GM10847 (cell line): ENCODE measurements at regions not wholly inside any gene's neighbourhood (a gene's known extent, or its start where the extent isn't known, plus 50 kb on each side); places are given as distances from the start of the nearest gene placed in this dataset.

Experiments used
- POLR2A ChIP-seq: IDR thresholded peaks from 2 replicates; pipeline ENCODE4 v1.6.1; 2011; ENCODE audit not compliant: insufficient read length; ENCODE audit errors: extremely low read depth

DNA sequence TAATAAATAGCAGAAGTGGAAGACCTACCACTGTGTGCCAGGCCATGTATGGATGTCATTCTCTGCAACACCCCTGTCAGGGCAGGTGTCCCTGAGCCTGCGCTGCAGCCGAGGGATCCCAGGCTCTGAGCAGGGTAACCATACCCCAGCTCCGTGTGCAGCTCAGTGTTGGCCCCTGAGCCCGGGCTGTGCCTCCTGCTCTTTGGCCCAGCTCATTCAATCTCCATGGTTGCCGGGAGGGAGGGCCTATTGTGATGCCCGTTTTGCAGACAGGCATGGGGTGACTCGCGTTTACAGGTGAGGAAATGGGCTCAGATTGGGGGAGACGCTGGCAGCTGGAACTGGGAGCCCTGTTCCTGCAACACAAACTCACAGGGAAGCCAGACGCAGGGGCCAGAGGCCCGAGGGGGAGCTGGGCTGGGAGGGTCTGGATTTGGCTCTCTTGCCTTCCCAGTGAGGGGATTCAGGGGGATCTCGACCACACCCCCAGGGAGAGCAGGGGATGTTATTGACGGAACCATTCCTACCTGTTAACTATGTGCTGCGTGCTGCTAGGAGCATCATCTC, 190.5 kb downstream of the IRF8 start:
- no peak for TF ChIP-seq POLR2A

DNA sequence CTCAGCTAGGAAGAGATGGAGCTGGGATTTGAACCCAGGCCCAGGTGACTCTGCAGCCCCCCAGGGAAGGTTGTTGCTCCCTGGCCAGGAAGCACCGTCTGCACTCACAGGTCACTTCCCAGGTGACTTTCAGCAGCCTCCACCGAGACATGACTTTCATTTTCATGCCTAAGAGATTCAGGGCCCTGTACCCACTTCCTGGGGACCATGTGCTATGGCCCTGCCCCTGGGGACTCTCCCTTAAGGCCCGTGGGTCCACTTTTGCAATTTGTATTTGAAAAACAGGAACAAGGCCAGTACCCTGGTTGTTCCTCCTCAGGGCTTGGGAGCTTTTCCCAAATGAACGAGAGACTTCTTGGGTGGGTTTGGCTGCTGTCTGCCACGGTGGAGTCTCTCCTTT, 191.0 kb downstream of the IRF8 start:
- TF ChIP-seq POLR2A, result no peak

DNA sequence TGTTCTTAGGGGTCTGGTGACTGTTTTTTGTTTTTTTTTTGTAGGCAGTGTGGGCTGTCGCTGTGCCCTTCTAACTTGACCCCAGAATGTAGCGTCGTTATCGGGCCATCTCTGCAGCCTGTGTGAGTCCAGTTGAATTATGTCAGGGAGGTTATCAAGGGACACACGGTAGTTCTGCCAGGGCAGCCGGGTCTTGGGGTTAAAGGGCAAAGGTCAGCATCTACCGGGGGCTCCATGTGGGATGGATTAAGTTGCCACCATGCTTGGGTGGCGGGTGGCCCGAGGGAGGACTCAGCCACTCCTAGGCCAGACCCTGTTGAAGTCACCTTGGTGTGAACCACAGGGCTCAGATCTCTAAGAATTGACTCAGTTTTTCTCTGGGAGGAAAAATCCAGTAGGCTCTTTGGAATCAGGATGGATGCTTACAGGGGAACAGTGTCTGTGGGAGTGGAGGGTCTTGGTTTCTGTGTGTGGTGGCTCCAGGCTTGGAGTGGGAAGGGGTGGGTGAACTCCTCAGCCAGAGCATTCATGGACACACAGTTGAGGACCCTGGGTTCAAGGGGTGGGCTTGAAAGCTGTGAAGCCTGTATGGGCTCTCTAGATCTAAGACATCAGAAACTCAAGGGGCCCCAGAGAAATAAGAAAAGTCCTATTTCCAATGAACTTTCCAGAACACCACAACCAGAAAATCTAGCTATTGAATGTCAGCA, 191.7 kb downstream of the IRF8 start:
- no peak for TF ChIP-seq POLR2A

DNA sequence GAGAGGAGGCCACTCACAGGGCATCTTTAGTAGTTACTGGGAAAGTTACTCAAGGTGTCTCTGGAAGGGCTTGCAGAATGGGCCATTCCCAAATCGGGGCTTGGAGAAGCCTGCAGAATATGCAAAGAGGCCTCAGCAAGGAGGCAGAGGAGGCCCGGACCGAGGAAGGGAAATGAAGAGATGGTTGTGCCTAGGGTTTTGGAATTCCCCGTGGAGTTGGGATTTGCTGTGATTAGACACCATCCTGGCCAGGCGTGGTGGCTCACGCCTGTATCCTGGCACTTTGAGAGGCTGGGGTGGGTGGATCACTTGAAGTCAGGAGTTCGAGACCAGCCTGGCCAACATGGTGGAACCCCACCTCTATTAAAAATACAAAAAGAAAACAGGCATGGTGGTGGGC, 193.0 kb downstream of the IRF8 start:
- no peak for TF ChIP-seq POLR2A

DNA sequence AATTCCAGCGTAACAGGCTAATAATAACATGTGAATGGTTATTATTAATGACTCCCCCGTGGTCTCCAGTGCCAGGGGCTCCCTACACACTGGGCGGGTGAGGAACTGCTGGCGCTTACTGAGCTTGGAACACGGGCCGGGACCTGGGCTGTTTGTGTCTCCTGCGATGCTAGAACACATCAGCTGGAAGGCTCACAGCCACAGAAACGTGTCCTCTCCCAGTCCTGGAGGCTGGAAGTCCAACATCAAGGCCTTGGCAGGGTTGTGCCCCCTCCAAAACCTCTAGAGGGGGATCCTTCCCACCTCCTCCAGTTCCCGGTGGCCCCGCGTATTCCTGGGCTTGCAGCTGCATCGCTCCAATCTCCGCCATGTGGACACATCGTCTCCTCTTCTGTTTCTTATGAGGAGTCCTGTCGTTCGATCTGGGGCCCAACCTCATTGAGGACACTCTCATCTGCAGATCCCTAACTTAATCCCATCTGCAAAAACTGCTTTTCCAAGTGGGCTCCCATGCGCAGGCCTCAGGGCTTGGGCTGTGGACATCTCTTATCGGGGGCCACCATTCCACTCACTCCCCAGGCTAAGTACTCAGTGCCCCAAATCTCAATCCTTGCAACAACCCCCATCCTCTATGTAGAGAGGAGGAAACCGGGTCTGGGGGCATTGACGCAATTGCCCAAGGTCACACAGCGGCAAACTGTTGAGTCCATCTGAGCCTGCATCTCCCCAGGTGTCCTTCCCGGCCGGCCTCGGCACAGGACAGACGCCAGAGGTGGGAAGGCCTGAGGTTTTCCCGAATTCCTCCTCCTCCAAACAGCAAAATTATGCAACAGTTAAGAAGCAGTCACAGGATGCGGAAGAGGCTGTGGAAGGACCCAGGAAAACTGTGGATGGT, 193.9 kb downstream of the IRF8 start:
- no peak for TF ChIP-seq POLR2A

DNA sequence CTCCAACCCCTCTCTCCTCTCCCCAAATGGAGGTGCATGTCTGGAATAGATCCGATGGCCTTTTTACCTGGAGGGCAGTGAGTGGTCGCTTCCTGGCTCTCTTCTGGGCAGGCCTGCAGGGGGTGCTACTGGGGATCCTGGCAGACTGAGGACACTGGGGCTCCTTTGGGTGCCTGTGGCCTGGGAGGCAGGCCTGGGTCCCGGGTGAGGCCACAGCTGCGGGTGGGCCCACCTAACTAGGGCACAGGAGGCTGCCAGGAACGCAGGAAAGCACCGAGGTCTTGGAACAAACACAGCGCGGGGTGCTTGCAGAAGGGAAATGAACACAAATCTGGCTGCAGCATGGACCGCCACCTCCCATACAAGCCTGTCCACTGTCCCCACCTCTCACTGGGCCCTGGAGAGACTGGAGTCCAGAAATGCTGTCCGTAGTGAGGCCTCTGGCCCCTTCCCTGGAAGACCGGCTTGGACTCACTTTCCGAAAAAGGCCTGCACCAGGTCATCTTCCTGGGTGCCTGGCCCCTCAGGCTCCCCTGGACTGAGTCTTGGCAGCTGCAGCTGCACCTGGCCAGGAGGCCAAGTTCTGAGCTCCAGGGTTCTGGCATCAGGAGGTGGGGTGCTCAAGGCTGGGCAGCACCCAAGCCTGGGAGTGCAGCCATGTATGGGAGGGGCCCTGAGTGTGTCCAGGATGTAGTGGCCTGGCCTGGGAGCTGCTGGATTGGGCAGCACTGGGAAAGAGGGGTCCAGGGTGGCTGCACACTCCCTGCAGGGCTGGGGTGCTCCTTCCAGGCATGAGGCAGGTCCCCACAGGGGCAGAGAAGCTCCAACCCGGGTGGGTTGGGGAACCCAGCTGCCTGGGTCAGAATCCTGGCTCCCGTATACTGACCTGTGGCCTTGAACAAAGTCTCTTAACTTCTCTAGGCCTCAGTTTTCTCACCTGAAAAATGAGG, 195.1 kb downstream of the IRF8 start:
- TF ChIP-seq POLR2A, result no peak

DNA sequence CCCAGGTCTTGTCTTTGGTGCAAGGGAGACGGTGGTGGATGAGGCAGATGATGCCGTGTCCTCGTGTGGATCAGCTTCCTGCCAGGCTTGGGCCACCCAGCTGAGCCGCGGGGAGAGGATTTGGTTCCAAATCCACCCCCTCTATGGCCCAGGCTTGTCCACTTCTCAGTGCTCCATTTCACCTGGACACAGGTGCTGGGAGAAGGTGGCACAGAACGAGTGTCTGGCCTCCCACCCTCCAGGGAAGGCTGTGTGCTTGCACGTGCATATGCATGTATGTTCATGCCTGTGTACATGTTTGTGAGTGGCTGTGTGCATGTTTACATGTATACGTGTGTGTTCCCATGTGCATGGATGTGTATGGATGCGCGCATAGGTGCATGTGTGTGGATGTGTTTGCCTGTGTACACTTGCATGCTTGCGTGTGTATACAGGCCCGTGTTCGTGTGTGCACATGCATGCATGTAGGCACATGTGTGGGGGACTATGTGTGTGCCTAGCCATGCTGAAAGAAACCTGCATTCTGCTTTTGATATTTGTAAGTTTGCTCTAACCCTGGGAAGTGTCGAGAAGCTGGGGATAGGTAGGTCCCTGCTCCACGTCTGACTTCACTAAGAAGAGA, 196.3 kb downstream of the IRF8 start:
- TF ChIP-seq POLR2A, result no peak

DNA sequence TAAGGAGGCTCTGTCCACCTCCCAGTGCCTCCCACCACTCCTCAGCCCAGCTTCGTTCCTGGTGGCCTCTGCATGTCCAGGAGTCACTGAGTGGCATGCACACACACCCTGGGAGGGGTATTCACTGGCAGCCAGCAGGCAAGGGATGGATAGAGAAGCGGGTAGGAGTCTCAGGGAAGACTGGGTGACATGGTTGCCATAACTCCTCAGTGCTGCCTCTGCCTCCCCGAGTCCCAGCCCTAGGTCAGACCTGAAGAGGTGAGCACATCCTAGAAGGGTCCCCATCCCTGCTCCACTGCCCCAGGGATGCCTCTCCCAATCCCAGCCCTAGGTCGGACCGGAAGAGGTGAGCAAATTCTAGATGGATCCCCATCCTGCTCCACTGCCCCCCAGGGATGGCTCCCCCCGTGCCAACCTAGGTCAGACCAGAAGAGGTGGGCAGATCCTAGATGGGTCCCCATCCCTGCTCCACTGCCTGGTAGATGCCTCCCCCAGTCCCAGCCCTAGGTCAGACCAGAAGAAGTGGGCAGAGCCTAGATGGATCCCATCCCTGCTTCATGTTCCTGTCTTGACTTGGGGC, 197.0 kb downstream of the IRF8 start:
- no peak for TF ChIP-seq POLR2A

DNA sequence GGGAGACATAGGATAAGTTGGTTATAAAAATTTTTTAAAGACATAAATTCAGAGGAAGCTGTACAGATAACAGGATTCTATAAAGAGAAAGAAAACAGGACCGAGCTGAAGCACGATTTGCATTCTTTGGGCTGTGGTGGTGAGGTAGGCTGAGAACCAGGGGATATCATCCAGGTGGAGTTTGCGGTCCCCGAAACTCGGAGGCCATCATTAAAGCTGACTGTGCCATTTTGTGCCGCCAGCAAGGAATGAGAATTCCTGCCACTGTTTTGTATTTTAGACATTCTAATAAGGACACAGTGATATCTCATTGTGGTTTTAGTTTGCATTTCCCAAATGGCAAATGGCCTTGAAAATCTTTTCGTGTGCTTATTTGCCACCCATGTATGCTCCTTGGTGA, 197.9 kb downstream of the IRF8 start:
- no peak for TF ChIP-seq POLR2A

DNA sequence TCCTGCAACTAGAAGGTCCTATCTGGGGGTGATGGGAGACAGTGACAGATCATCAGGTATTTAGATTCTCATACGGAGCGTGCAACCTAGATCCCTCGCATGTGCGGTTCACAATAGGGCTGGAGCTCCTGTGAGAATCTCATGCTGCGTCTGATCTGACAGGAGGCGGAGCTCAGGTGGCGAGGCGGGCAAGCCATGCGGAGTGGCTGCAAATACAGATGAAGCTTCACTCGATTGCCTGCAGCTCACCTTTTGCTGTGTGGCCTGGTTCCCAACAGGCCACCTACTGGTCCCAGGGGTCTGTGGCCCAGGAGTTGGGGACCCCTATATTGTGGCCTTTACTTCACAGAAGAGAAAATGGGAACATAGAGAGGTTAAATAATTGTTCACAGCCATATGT, 200.4 kb downstream of the IRF8 start:
- TF ChIP-seq POLR2A, result no peak

DNA sequence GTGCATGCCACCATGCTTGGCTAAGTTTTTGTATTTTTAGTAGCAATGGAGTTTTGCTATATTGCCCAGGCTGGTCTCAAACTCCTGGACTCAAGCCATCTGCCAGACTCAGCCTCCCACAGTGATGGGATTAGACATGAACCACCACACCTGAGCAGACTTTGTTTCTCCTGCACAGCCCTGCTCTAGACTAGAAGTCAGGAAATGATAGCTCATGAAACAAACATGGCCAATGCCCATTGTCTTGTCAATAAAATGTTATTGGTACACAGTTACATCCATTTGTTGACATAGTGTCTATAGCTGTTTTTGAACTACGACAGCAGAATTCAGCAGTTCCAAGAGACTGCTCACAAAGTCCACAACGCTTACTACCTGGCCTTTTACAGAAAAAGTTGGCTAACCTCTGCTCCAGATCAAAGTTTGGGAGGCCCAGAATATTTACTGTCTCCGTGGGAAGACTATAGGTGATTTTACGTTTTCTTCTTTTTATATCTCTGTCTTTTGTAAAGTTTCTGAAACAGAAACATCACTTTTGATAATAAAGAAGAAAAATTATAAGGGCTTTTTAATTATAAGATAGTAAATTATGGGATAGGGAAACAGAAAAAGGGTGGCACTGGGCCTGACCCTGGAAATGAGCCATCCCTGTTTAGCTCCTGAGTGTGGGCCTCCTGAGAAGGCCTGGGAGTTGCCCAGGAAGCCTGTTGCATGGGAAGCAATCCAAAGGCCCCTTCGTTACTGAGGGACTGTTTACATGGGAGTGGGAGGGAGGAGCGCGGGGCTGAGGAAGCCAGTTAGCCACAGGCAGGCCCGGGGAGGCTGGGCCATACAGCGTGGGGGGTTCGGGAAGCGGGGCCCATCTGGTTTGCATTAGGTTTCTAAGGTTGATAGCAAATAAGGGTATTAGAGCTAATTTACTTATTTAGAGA, 201.5 kb downstream of the IRF8 start:
- TF ChIP-seq POLR2A, result no peak

DNA sequence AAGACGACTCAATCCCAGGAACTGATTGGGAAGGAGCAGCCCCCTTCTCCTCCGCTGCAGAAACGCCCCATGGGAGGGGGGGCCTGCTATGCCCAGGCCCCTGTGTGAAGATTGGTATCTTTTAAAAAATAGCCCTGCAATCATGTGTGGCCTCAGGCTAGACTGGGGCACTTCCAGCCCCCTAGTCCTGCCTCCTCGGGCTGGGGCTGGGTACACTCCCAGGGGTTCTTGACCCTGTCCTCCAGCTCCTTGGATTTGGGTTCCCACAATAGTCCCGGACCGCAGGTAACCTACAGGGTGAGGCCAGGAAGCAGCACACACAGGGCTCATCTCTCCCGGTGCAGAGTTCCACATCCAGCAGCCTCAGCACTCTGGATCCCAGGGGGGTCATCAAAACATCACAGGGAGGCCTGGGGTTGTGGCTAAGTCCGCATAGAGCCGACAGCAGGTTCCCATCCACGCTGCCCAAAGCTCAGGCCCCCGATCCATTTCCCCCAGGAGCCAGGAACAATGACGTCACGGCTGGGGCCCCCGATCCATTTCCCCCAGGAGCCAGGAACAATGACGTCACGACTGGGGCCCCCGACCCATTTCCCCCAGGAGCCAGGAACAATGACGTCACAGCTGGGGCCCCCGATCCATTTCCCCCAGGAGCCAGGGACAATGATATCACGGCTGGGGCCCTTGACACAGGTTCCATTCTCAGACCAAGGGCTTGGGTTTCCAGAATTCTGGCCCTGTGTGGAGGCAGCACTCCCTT, 202.4 kb downstream of the IRF8 start:
- TF ChIP-seq POLR2A, result no peak

DNA sequence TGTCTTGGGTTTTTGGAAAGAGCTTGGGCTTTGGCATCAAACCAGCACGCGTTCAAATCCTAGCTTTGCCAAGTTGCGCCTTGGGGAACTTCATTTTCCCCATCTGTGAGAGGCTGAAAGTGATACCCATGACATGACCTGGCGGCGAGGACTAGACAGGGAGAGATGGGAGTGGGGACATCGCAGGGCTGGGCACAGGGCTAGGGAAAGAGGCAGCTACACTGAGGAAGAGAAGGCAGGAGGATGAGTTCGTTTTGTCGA, 202.9 kb downstream of the IRF8 start:
- no peak for TF ChIP-seq POLR2A
